Hepatocyte (in vitro differentiated cells): ENCODE measurements at regions not wholly inside any gene's neighbourhood (a gene's known extent, or its start where the extent isn't known, plus 50 kb on each side); places are given as distances from the start of the nearest gene placed in this dataset.

Source experiments
- DNase-seq: peaks from one replicate; pipeline ENCODE4 v3.0.0-alpha.2; 2016; ENCODE audit warnings: low spot score
- H2AFZ ChIP-seq: fragments of 200-600 bp; sonication (generic); 2 replicates; pipeline ENCODE4 v1.6.0; 2016; ENCODE audit warnings: antibody characterized with exemption, mild to moderate bottlenecking
- H3K27ac ChIP-seq: fragments of 200-600 bp; sonication (generic); 2 replicates; pipeline ENCODE4 v1.5.1; 2016; ENCODE audit warnings: mild to moderate bottlenecking
- H3K27me3 ChIP-seq: fragments of 200-600 bp; sonication (generic); 2 replicates; pipeline ENCODE4 v1.6.1; 2016
- H3K36me3 ChIP-seq: fragments of 200-600 bp; sonication (generic); replicated peaks from 2 replicates; pipeline ENCODE4 v1.5.1; 2016; ENCODE audit warnings: low read depth; ENCODE audit not compliant: insufficient read depth
- H3K4me1 ChIP-seq: fragments of 200-600 bp; sonication (generic); 2 replicates; pipeline ENCODE4 v1.5.1; 2016; ENCODE audit warnings: mild to moderate bottlenecking, moderate library complexity; ENCODE audit not compliant: insufficient read depth
- H3K4me2 ChIP-seq: fragments of 200-600 bp; sonication (generic); 2 replicates; pipeline ENCODE4 v1.6.0; 2016
- H3K4me3 ChIP-seq: fragments of 200-600 bp; sonication (generic); 2 replicates; pipeline ENCODE4 v1.5.1; 2016; ENCODE audit warnings: mild to moderate bottlenecking
- H3K79me2 ChIP-seq: fragments of 200-600 bp; sonication (generic); 2 replicates; pipeline ENCODE4 v1.6.0; 2017; ENCODE audit warnings: mild to moderate bottlenecking
- H3K9me2 ChIP-seq: fragments of 200-600 bp; sonication (generic); replicated peaks from 2 replicates; pipeline ENCODE4 v1.6.0; 2017; ENCODE audit warnings: mild to moderate bottlenecking; ENCODE audit not compliant: insufficient read depth
- H3K9me3 ChIP-seq: fragments of 200-600 bp; sonication (generic); 2 replicates; pipeline ENCODE4 v1.5.1; 2016; ENCODE audit warnings: low read depth, mild to moderate bottlenecking
- H4K20me1 ChIP-seq: fragments of 200-600 bp; sonication (generic); 2 replicates; pipeline ENCODE4 v1.6.0; 2016; ENCODE audit warnings: mild to moderate bottlenecking; ENCODE audit not compliant: insufficient read depth, poor library complexity, severe bottlenecking
- EZH2 ChIP-seq: fragments of 200-600 bp; sonication (generic); IDR thresholded peaks from 2 replicates; pipeline ENCODE4 v1.6.1; 2016; ENCODE audit warnings: antibody characterized with exemption, mild to moderate bottlenecking, borderline replicate concordance
- EZH2phosphoT487 ChIP-seq: fragments of 200-600 bp; sonication (generic); IDR thresholded peaks from one replicate; pipeline ENCODE4 v1.6.1; 2018; ENCODE audit warnings: antibody characterized with exemption, mild to moderate bottlenecking, low read depth, moderate library complexity; ENCODE audit not compliant: unreplicated experiment, severe bottlenecking
- WGBS: methylation state at CpG from one replicate; pipeline ENCODE4 v1.1.6; 2016; ENCODE audit warnings: low lambda C conversion rate; ENCODE audit errors: missing lambda C conversion rate; 5-methylcytosine and 5-hydroxymethylcytosine counted together
- TF ChIP-seq, protein P1 (sequence below): fragments of 200-600 bp; sonication (generic); IDR thresholded peaks from 2 replicates; pipeline ENCODE4 v1.5.1; 2016; ENCODE audit warnings: antibody characterized with exemption, mild to moderate bottlenecking; ENCODE audit not compliant: poor library complexity

DNA sequence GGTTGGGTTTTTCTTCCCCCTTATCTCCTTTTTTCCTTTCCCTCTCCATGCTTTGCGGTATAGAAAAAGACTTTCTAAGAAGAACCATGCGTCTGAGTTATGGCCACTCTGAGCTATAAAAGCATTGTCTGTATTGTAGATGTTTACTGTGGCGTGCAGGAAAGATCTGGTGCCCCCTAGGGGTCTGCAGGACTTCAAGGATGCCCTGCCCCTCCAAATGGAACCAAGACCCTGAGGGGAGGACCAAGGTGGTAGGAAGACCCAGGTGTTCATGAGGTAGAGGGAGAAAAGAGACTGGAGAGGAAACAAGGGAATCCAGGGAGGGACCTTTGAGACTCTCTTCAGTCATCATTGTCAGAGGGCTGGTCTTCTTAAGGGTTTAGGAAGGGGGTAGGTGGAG is 68.8 kb downstream of the CYP26A1 start:
- Histone ChIP-seq H2AFZ (no peak overlapping the region), H3K79me2 (no peaks in the 10 kb centered on the region), H3K27me3 (no peaks in the 10 kb centered on the region), H4K20me1 (no peaks in the 10 kb centered on the region), H3K4me1 (no peaks in the 10 kb centered on the region), H3K4me2 (no peak overlapping the region), H3K9me2 (no peaks in the 10 kb centered on the region), H3K9me3 (no peaks in the 10 kb centered on the region), H3K27ac (no peak overlapping the region), H3K36me3 (no peaks in the 10 kb centered on the region), H3K4me3 (no peak overlapping the region)
- 92% methylated on average over 3 of the region's 3 CpGs for WGBS
- DNase-seq, result no peak
- TF ChIP-seq, protein P1, sequence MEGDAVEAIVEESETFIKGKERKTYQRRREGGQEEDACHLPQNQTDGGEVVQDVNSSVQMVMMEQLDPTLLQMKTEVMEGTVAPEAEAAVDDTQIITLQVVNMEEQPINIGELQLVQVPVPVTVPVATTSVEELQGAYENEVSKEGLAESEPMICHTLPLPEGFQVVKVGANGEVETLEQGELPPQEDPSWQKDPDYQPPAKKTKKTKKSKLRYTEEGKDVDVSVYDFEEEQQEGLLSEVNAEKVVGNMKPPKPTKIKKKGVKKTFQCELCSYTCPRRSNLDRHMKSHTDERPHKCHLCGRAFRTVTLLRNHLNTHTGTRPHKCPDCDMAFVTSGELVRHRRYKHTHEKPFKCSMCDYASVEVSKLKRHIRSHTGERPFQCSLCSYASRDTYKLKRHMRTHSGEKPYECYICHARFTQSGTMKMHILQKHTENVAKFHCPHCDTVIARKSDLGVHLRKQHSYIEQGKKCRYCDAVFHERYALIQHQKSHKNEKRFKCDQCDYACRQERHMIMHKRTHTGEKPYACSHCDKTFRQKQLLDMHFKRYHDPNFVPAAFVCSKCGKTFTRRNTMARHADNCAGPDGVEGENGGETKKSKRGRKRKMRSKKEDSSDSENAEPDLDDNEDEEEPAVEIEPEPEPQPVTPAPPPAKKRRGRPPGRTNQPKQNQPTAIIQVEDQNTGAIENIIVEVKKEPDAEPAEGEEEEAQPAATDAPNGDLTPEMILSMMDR, result no peak
- TF ChIP-seq EZH2, result no peak

DNA sequence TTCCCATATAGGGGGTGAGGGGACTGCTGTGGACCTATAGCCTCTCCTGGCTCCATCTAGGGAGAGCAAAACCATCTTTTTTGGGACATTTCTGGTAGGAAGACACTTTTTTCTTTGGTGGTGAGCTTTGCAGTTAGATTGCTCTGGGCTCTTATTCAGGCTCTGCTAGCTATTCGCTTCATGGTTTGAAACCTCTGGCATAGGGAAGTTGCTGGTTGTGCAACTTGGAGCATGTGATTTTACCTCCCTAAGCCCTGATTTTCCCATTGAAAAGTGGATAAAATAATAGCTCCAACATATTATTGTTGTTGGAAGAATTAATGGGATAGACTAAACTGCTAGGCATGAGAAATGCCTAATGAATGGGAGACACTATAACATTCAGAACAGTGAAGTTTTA is 69.6 kb downstream of the CYP26A1 start:
- no peaks in the 10 kb centered on the region for H4K20me1 ChIP-seq
- TF ChIP-seq EZH2phosphoT487 (no peak), EZH2 (no peak)
- TF ChIP-seq, protein P1, result no peak
- WGBS, result 100% methylated on average over 1 of the region's 1 CpG

DNA sequence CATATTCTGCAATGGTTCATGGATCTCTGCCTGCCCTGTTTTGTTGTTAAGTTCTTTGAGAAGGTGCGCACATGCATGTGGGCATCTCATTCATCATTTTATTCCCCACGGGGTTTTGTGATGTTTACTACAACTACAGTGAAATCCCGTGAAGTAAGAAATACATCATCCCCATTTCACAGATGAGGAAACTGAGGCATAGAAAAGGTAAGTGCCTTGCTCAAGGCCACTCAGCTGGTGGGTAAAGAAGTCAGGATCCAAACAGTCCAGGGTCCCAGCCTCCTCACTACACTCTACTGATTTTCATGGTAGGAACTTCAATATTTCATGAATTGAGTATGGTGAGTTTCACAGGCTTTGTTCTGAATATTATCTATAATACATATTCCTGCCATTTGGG is 72.6 kb downstream of the CYP26A1 start:
- Histone ChIP-seq H3K4me2 (no peak overlapping the region), H3K9me3 (no peaks in the 10 kb centered on the region), H3K27ac (no peak overlapping the region), H2AFZ (no peak overlapping the region), H3K4me1 (no peaks in the 10 kb centered on the region), H3K9me2 (no peaks in the 10 kb centered on the region), H3K4me3 (no peak overlapping the region), H3K79me2 (no peaks in the 10 kb centered on the region), H3K27me3 (no peaks in the 10 kb centered on the region), H4K20me1 (no peaks in the 10 kb centered on the region), H3K36me3 (no peaks in the 10 kb centered on the region)
- TF ChIP-seq EZH2 (no peak), EZH2phosphoT487 (no peak)
- TF ChIP-seq, protein P1, result no peak
- DNase-seq, result no peak
- WGBS, result 87% methylated on average over 3 of the region's 3 CpGs

More for the DNA sequence above, 69.6 kb downstream of the CYP26A1 start:
- no peaks in the 10 kb centered on the region for H3K9me2 ChIP-seq
- H3K36me3 ChIP-seq, result no peaks in the 10 kb centered on the region
- no peak overlapping the region for H3K4me2 ChIP-seq
- no peaks in the 10 kb centered on the region for H3K27me3 ChIP-seq
- no peaks in the 10 kb centered on the region for H3K79me2 ChIP-seq
- no peaks in the 10 kb centered on the region for H3K9me3 ChIP-seq
- no peak for DNase-seq
- no peak overlapping the region for H3K4me3 ChIP-seq
- H3K27ac ChIP-seq, result no peak overlapping the region
- H3K4me1 ChIP-seq, result no peaks in the 10 kb centered on the region
- H2AFZ ChIP-seq, result no peak overlapping the region

DNA sequence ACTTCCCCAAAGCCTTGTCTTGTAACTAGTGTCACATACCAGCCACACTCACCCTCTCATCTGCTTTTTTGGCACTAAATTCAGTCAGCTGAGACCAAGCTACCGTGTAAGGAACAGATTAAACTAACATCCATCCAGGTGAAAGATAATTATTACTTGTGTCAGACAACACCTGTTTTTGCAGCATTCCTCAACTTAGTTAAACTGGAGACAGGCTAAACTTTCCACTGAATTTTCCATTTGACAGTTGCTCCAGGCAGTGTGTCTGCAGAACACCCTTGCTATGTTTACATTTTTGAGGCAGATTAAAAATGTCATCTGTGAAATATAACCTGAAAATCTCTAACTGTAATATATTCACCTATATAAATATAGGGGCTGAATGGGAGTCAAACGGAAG is 73.6 kb downstream of the CYP26A1 start:
- TF ChIP-seq EZH2phosphoT487 (peak; percentile 42), EZH2 (no peak)
- H3K27ac ChIP-seq, result no peak overlapping the region
- H3K27me3 ChIP-seq, result no peaks in the 10 kb centered on the region
- DNase-seq, result no peak
- H3K9me2 ChIP-seq, result no peaks in the 10 kb centered on the region
- no peaks in the 10 kb centered on the region for H3K4me1 ChIP-seq
- H3K4me3 ChIP-seq, result no peak overlapping the region
- H3K36me3 ChIP-seq, result no peaks in the 10 kb centered on the region
- no peaks in the 10 kb centered on the region for H4K20me1 ChIP-seq
- 45% methylated on average over 2 of the region's 2 CpGs for WGBS
- no peak overlapping the region for H2AFZ ChIP-seq
- H3K79me2 ChIP-seq, result no peaks in the 10 kb centered on the region
- H3K9me3 ChIP-seq, result no peaks in the 10 kb centered on the region
- no peak overlapping the region for H3K4me2 ChIP-seq
